HG03432 (cell line): ENCODE measurements at regions not wholly inside any gene's neighbourhood (a gene's known extent, or its start where the extent isn't known, plus 50 kb on each side); places are given as distances from the start of the nearest gene placed in this dataset.
"Not testable (repeated sequence)": the region's sequence is repeated elsewhere in the genome, so short reads cannot be mapped to it uniquely, and the experiment has no call there.

Source experiments
- ATAC-seq: cut with Tn5 transposase; IDR thresholded peaks from one replicate; pipeline ENCODE4 v1.9.1; 2021; ENCODE audit warnings: mild to moderate bottlenecking, moderate library complexity; ENCODE audit not compliant: unreplicated experiment

- ATAC-seq, result no peak
These were observed 56.7 kb upstream of the LRFN5 start for GRCh38 chr14:41549821-41550607.

- no peak for ATAC-seq
These were observed 57.4 kb upstream of the LRFN5 start for GRCh38 chr14:41549282-41549681.

GRCh38 chr14:41548666-41549065 is 58.0 kb upstream of the LRFN5 start:
- no peak for ATAC-seq

GRCh38 chr14:41541333-41541732 is 65.3 kb upstream of the LRFN5 start:
- no peak for ATAC-seq

- ATAC-seq, result no peak
These were observed 74.4 kb upstream of the LRFN5 start for GRCh38 chr14:41532255-41532654.

GRCh38 chr14:41521891-41522290 is 84.8 kb upstream of the LRFN5 start:
- no peak for ATAC-seq

- ATAC-seq, result not testable (repeated sequence)
These were observed 88.6 kb upstream of the LRFN5 start for GRCh38 chr14:41518030-41518429.

GRCh38 chr14:41506552-41506951 is 100.1 kb upstream of the LRFN5 start:
- no peak for ATAC-seq

- no peak for ATAC-seq
These were observed 101.2 kb upstream of the LRFN5 start for GRCh38 chr14:41505491-41505890.

GRCh38 chr14:41498959-41499358 is 107.7 kb upstream of the LRFN5 start:
- ATAC-seq, result no peak

GRCh38 chr14:41490323-41490722 is 116.4 kb upstream of the LRFN5 start:
- ATAC-seq, result no peak

GRCh38 chr14:41489315-41489972 is 117.2 kb upstream of the LRFN5 start:
- no peak for ATAC-seq

GRCh38 chr14:41488401-41488800 is 118.3 kb upstream of the LRFN5 start:
- no peak for ATAC-seq

- no peak for ATAC-seq
These were observed 123.8 kb upstream of the LRFN5 start for GRCh38 chr14:41482861-41483260.

GRCh38 chr14:41476526-41476925 is 130.2 kb upstream of the LRFN5 start:
- no peak for ATAC-seq

GRCh38 chr14:41461380-41461779 is 145.3 kb upstream of the LRFN5 start:
- ATAC-seq, result no peak

- ATAC-seq, result no peak
These were observed 149.3 kb upstream of the LRFN5 start for GRCh38 chr14:41457393-41457792.

GRCh38 chr14:41449066-41449465 is 157.6 kb upstream of the LRFN5 start:
- ATAC-seq, result no peak

- no peak for ATAC-seq
These were observed 160.7 kb upstream of the LRFN5 start for GRCh38 chr14:41446008-41446407.

GRCh38 chr14:41423503-41423902 is 183.2 kb upstream of the LRFN5 start:
- no peak for ATAC-seq

- not testable (repeated sequence) for ATAC-seq
These were observed 185.4 kb upstream of the LRFN5 start for GRCh38 chr14:41421308-41421707.

- ATAC-seq, result no peak
These were observed 187.0 kb upstream of the LRFN5 start for GRCh38 chr14:41419709-41420108.
